GM13976 (cell line): ENCODE measurements at regions not wholly inside any gene's neighbourhood (a gene's known extent, or its start where the extent isn't known, plus 50 kb on each side); places are given as distances from the start of the nearest gene placed in this dataset.

Experiments used
- DNase-seq: peaks from one replicate; pipeline ENCODE4 v3.0.0; 2012; ENCODE audit warnings: low spot score
- in situ Hi-C: fragments of 300-500 bp; cut with MboI; formaldehyde crosslinking; loops from one replicate; pipeline ENCODE4 v1.12.0; 2022; ENCODE audit warnings: low sequenced_read_pairs, mixed read lengths, inconsistent platforms; ENCODE audit not compliant: unreplicated experiment
- TF ChIP-seq, protein P1 (sequence below): IDR thresholded peaks from 2 replicates; pipeline ENCODE4 v1.5.1; 2012; ENCODE audit warnings: borderline replicate concordance, mild to moderate bottlenecking; ENCODE audit not compliant: insufficient read depth; ENCODE audit errors: extremely low read depth, missing control alignments, control extremely low read depth

GRCh38 chr2:176494949-176495353 lies 225.7 kb downstream of the MTX2 start:
- in situ Hi-C loops = no loop called here
- TF ChIP-seq, protein P1, sequence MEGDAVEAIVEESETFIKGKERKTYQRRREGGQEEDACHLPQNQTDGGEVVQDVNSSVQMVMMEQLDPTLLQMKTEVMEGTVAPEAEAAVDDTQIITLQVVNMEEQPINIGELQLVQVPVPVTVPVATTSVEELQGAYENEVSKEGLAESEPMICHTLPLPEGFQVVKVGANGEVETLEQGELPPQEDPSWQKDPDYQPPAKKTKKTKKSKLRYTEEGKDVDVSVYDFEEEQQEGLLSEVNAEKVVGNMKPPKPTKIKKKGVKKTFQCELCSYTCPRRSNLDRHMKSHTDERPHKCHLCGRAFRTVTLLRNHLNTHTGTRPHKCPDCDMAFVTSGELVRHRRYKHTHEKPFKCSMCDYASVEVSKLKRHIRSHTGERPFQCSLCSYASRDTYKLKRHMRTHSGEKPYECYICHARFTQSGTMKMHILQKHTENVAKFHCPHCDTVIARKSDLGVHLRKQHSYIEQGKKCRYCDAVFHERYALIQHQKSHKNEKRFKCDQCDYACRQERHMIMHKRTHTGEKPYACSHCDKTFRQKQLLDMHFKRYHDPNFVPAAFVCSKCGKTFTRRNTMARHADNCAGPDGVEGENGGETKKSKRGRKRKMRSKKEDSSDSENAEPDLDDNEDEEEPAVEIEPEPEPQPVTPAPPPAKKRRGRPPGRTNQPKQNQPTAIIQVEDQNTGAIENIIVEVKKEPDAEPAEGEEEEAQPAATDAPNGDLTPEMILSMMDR = no peak

DNA sequence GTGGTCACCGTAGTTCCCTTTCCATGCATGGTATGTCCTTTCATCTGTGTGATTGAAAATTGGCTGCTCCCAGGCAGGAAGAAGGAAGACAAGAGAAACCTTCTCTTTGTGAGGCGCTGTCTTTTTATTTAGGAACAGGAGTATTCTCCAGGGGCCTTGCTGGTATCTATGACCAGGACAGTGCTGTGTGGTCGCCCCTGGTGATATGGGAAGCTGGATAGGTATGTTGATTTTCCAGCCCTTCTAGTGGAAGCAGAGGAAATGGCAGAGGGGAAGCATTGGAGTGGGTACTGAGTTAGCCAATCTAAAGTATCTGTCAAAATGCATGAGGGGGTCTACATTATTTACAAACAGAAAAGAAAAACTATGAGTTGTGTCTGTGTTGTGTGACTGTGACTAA lies 226.6 kb downstream of the MTX2 start:
- TF ChIP-seq, protein P1 = no peak
- no peak for DNase-seq
- in situ Hi-C loops = no loop called here

More at GRCh38 chr2:176494949-176495353, 225.7 kb downstream of the MTX2 start:
- no peak for DNase-seq

GRCh38 chr2:176496761-176497160 lies 227.5 kb downstream of the MTX2 start:
- DNase-seq = no peak
- TF ChIP-seq, protein P1 = no peak
- in situ Hi-C loops = no loop called here

- no peak for DNase-seq
- in situ Hi-C loops = no loop called here
- TF ChIP-seq, protein P1 = no peak
These were observed 231.7 kb downstream of the MTX2 start for GRCh38 chr2:176500901-176501300.

DNA sequence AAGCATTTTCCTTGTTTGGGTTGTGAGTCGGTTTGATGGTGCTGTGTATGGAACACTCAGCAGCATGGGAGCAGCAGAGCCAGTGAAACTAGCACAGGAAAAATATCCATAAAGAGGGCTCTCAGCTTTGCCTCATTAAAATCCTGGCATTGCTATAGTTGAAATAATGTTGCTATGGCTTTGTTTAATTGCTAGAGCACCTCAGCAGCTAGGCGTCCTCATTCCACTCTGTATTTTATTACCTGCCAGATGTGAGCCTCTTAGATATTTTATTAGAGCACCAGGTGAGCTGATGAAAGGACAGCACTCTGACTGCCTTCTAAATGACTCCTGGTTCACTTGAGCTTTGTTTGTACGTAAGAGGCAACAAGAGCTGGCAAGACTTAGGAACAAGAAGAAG lies 232.4 kb downstream of the MTX2 start:
- in situ Hi-C loops = no loop called here
- TF ChIP-seq, protein P1 = no peak
- DNase-seq = no peak

GRCh38 chr2:176502619-176503018 lies 233.4 kb downstream of the MTX2 start:
- in situ Hi-C loops = no loop called here
- DNase-seq = no peak
- TF ChIP-seq, protein P1 = no peak

- in situ Hi-C loops = no loop called here
- TF ChIP-seq, protein P1 = no peak
- DNase-seq = no peak
These were observed 234.5 kb downstream of the MTX2 start for GRCh38 chr2:176503776-176504175.
